ENCODE measurements at regions not wholly inside any gene's neighbourhood (a gene's known extent, or its start where the extent isn't known, plus 50 kb on each side); places are given as distances from the start of the nearest gene placed in this dataset.

DNA sequence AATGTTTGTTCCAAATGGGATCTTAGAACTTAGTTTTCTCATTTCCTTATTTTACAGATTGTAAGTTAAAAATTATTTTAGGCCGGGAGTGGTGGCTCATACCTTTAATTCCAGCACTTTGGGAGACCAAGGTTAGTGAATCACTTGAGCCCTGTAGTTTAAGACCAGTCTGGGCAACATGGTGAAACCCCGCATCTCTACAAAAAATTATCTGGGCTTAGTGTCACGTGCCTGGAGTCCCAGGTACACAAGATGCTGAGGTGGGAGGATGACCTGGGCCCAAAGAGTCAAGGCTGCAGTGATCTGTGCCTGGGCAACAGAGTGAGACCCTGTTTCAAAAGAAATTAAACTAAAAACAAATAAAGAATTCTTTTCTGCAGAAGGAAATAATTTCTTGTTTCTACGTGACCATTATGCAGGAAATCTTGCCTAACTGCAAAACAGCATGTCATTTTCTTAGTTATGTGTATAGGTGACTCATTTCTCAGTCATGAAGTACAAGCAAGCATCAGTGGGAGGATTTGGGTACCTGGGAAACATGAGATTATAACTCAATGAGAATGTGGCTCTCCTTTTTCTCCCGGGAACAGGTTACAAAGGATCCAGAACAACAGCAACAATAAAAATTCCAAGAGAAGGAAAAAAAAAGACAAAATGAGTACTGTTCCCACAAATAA is 375.1 kb upstream of the ST8SIA4 start:
- TF ChIP-seq, protein P1, sequence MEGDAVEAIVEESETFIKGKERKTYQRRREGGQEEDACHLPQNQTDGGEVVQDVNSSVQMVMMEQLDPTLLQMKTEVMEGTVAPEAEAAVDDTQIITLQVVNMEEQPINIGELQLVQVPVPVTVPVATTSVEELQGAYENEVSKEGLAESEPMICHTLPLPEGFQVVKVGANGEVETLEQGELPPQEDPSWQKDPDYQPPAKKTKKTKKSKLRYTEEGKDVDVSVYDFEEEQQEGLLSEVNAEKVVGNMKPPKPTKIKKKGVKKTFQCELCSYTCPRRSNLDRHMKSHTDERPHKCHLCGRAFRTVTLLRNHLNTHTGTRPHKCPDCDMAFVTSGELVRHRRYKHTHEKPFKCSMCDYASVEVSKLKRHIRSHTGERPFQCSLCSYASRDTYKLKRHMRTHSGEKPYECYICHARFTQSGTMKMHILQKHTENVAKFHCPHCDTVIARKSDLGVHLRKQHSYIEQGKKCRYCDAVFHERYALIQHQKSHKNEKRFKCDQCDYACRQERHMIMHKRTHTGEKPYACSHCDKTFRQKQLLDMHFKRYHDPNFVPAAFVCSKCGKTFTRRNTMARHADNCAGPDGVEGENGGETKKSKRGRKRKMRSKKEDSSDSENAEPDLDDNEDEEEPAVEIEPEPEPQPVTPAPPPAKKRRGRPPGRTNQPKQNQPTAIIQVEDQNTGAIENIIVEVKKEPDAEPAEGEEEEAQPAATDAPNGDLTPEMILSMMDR (IDR thresholded peaks at IDR 0.05), result no peak
- no peak for TF ChIP-seq POLR2A (IDR thresholded peaks at IDR 0.05)

Measured in testis (tissue), 2 donors.